Lower leg skin (tissue), 3 donors: ENCODE measurements at regions not wholly inside any gene's neighbourhood (a gene's known extent, or its start where the extent isn't known, plus 50 kb on each side); places are given as distances from the start of the nearest gene placed in this dataset.
"Not testable (repeated sequence)": the region's sequence is repeated elsewhere in the genome, so short reads cannot be mapped to it uniquely, and the experiment has no call there.

Experiments used
- POLR2A ChIP-seq, 2 donors: fragments of 450-650 bp; IDR thresholded peaks; one replicate each; pipeline ENCODE4 v1.6.1; 2016 to 2017; ENCODE audit warnings: antibody characterized with exemption in 2 of 2, mild to moderate bottlenecking in 1 of 2, moderate library complexity in 1 of 2
- TF ChIP-seq, protein P1 (sequence below), 3 donors: fragments of 450-650 bp; IDR thresholded peaks; one replicate each; pipeline ENCODE4 v1.5.1; 2016; ENCODE audit warnings: antibody characterized with exemption in 3 of 3, mild to moderate bottlenecking in 3 of 3, moderate library complexity in 2 of 3

GRCh38 chr12:128042283-128042682, 224.7 kb upstream of the TMEM132C start:
- TF ChIP-seq, protein P1, sequence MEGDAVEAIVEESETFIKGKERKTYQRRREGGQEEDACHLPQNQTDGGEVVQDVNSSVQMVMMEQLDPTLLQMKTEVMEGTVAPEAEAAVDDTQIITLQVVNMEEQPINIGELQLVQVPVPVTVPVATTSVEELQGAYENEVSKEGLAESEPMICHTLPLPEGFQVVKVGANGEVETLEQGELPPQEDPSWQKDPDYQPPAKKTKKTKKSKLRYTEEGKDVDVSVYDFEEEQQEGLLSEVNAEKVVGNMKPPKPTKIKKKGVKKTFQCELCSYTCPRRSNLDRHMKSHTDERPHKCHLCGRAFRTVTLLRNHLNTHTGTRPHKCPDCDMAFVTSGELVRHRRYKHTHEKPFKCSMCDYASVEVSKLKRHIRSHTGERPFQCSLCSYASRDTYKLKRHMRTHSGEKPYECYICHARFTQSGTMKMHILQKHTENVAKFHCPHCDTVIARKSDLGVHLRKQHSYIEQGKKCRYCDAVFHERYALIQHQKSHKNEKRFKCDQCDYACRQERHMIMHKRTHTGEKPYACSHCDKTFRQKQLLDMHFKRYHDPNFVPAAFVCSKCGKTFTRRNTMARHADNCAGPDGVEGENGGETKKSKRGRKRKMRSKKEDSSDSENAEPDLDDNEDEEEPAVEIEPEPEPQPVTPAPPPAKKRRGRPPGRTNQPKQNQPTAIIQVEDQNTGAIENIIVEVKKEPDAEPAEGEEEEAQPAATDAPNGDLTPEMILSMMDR (IDR thresholded peaks at IDR 0.05), result not testable (repeated sequence)
- not testable (repeated sequence) for TF ChIP-seq POLR2A (IDR thresholded peaks at IDR 0.05)
